IPS DF 4.7 (cell line): ENCODE measurements at regions not wholly inside any gene's neighbourhood (a gene's known extent, or its start where the extent isn't known, plus 50 kb on each side); places are given as distances from the start of the nearest gene placed in this dataset.
"Not testable (repeated sequence)": the region's sequence is repeated elsewhere in the genome, so short reads cannot be mapped to it uniquely, and the experiment has no call there.

ENCODE experiments used
- DNase-seq: peaks from one replicate; pipeline ENCODE4 v3.0.0-alpha.2; 2013; ENCODE audit warnings: low spot score; ENCODE audit errors: extremely low read depth

GRCh38 chr9:71632776-71633175 lies 135.5 kb downstream of the CEMIP2 start:
- DNase-seq: no peak

GRCh38 chr9:71630377-71630995 lies 137.8 kb downstream of the CEMIP2 start:
- DNase-seq: no peak

GRCh38 chr9:71629578-71630215 lies 138.6 kb downstream of the CEMIP2 start:
- DNase-seq: no peak

- DNase-seq: no peak
Observed at GRCh38 chr9:71628247-71628646, 140.1 kb downstream of the CEMIP2 start.

GRCh38 chr9:71627537-71627936 lies 140.8 kb downstream of the CEMIP2 start:
- no peak for DNase-seq

GRCh38 chr9:71626395-71626794 lies 141.9 kb downstream of the CEMIP2 start:
- no peak for DNase-seq

- DNase-seq: no peak
Observed at GRCh38 chr9:71624728-71625127, 143.6 kb downstream of the CEMIP2 start.

GRCh38 chr9:71620746-71621145 lies 147.6 kb downstream of the CEMIP2 start:
- no peak for DNase-seq

- DNase-seq: no peak
Observed at GRCh38 chr9:71620331-71620730, 148.0 kb downstream of the CEMIP2 start.

- DNase-seq: no peak
Observed at GRCh38 chr9:71619926-71620325, 148.4 kb downstream of the CEMIP2 start.

- no peak for DNase-seq
Observed at GRCh38 chr9:71614409-71615010, 153.8 kb downstream of the CEMIP2 start.

- no peak for DNase-seq
Observed at GRCh38 chr9:71612889-71613288, 155.4 kb downstream of the CEMIP2 start.

GRCh38 chr9:71609448-71609830 lies 158.9 kb downstream of the CEMIP2 start:
- no peak for DNase-seq

GRCh38 chr9:71608825-71609447 lies 159.4 kb downstream of the CEMIP2 start:
- no peak for DNase-seq

- no peak for DNase-seq
Observed at GRCh38 chr9:71608021-71608420, 160.3 kb downstream of the CEMIP2 start.

GRCh38 chr9:71607461-71607881 lies 160.8 kb downstream of the CEMIP2 start:
- DNase-seq: no peak

GRCh38 chr9:71604197-71605063 lies 163.9 kb downstream of the CEMIP2 start:
- DNase-seq: no peak

GRCh38 chr9:71602652-71603051 lies 165.7 kb downstream of the CEMIP2 start:
- no peak for DNase-seq

GRCh38 chr9:71595762-71596161 lies 172.6 kb downstream of the CEMIP2 start:
- not testable (repeated sequence) for DNase-seq

- DNase-seq: no peak
Observed at GRCh38 chr9:71594541-71594940, 173.8 kb downstream of the CEMIP2 start.

- no peak for DNase-seq
Observed at GRCh38 chr9:71592400-71592799, 175.9 kb downstream of the CEMIP2 start.
